ENCODE measurements at regions not wholly inside any gene's neighbourhood (a gene's known extent, or its start where the extent isn't known, plus 50 kb on each side); places are given as distances from the start of the nearest gene placed in this dataset.

GRCh38 chr18:57887543-57888383 lies 84.6 kb upstream of the ATP8B1 start:
- no peak overlapping the region for H3K4me3 ChIP-seq (replicated peaks in 1 of 2; ENCODE audit: low read depth in 1 of 2, low read length in 2 of 2)
- no peaks in the 10 kb centered on the region for H3K79me2 ChIP-seq (ENCODE audit: insufficient read depth, low read length)
- no peaks in the 10 kb centered on the region for H3K27me3 ChIP-seq (ENCODE audit: insufficient read depth, low read length)
- no peak overlapping the region for H2AFZ ChIP-seq (ENCODE audit: low read depth, low read length, poor library complexity, severe bottlenecking)
- H3K27ac ChIP-seq (ENCODE audit: low read depth, low read length), result no peak overlapping the region
- no peak overlapping the region for H3K4me2 ChIP-seq (ENCODE audit: low read length)
- BruUV-seq (replicated peaks), result no TSS peak
- ATAC-seq (no peak), DNase-seq (ENCODE audit: low read depth, low spot score) (no peak)
- H3K36me3 ChIP-seq (ENCODE audit: control insufficient read depth in 1 of 2, insufficient read depth in 2 of 2, low read length in 2 of 2), result no peaks in the 10 kb centered on the region
- H3K9me2 ChIP-seq (ENCODE audit: insufficient read depth), result no peaks in the 10 kb centered on the region
- no peak overlapping the region for H3K9ac ChIP-seq (ENCODE audit: low read length)
- ChIA-PET RAD21 (ENCODE audit: low non-redundant PET in 1 of 2, low total read pairs in 2 of 2, uncharacterized antibody in 2 of 2, unreplicated experiment in 2 of 2) (no interaction called here), POLR2A (no interaction called here), CTCF (no interaction called here)
- intact Hi-C loops (cut with micrococcal nuclease), result no loop called here
- H3K9me3 ChIP-seq (ENCODE audit: control insufficient read depth in 1 of 2, insufficient read depth in 1 of 2, low read depth in 1 of 2, low read length in 2 of 2), result peaks cover 7 to 8% of the 10 kb centered on the region in 2 experiments; a peak in 3 of 4 replicates
- no peaks in the 10 kb centered on the region for H3K4me1 ChIP-seq (ENCODE audit: control insufficient read depth in 1 of 2, insufficient read depth in 2 of 2, low read length in 2 of 2)
- TF ChIP-seq MAX (IDR thresholded peaks at IDR 0.05) (no peak), ATF3 (IDR thresholded peaks at IDR 0.05) (no peak)
- H4K20me1 ChIP-seq (ENCODE audit: insufficient read depth), result no peaks in the 10 kb centered on the region

GRCh38 chr18:57885931-57886330 lies 82.8 kb upstream of the ATP8B1 start:
- ATAC-seq (no peak), DNase-seq (ENCODE audit: low read depth, low spot score) (no peak)
- POLR2A ChIA-PET, result no interaction called here
- Histone ChIP-seq H3K4me1 (ENCODE audit: control insufficient read depth in 1 of 2, insufficient read depth in 2 of 2, low read length in 2 of 2) (peaks cover 0 to 2% of the 10 kb centered on the region in 2 experiments; a peak in 1 of 4 replicates), H3K9me2 (ENCODE audit: insufficient read depth) (no peaks in the 10 kb centered on the region), H3K36me3 (ENCODE audit: control insufficient read depth in 1 of 2, insufficient read depth in 2 of 2, low read length in 2 of 2) (no peaks in the 10 kb centered on the region), H3K4me2 (ENCODE audit: low read length) (no peak overlapping the region), H3K27me3 (ENCODE audit: insufficient read depth, low read length) (no peaks in the 10 kb centered on the region), H3K9me3 (ENCODE audit: control insufficient read depth in 1 of 2, insufficient read depth in 1 of 2, low read depth in 1 of 2, low read length in 2 of 2) (peaks cover 7 to 8% of the 10 kb centered on the region in 2 experiments; a peak in 3 of 4 replicates), H3K79me2 (ENCODE audit: insufficient read depth, low read length) (no peaks in the 10 kb centered on the region), H3K4me3 (replicated peaks in 1 of 2; ENCODE audit: low read depth in 1 of 2, low read length in 2 of 2) (no peak overlapping the region), H4K20me1 (ENCODE audit: insufficient read depth) (no peaks in the 10 kb centered on the region), H3K27ac (ENCODE audit: low read depth, low read length) (no peak overlapping the region), H2AFZ (ENCODE audit: low read depth, low read length, poor library complexity, severe bottlenecking) (no peak overlapping the region), H3K9ac (ENCODE audit: low read length) (no peak overlapping the region)
- CTCF ChIA-PET, result no interaction called here
- RAD21 ChIA-PET (ENCODE audit: low non-redundant PET in 1 of 2, low total read pairs in 2 of 2, uncharacterized antibody in 2 of 2, unreplicated experiment in 2 of 2), result no interaction called here
- BruUV-seq (replicated peaks), result no TSS peak
- intact Hi-C loops (cut with micrococcal nuclease), result no loop called here
- TF ChIP-seq JUND (IDR thresholded peaks at IDR 0.05) (no peak), REST (IDR thresholded peaks at IDR 0.05; ENCODE audit: low read depth) (no peak), ELF1 (IDR thresholded peaks at IDR 0.05; ENCODE audit: borderline replicate concordance, low read depth) (no peak), POLR2A (IDR thresholded peaks at IDR 0.05; ENCODE audit: borderline replicate concordance, extremely low read depth, insufficient read depth, insufficient read length) (no peak), CEBPB (IDR thresholded peaks at IDR 0.05; ENCODE audit: low read depth) (no peak), ZFX (IDR thresholded peaks at IDR 0.05) (no peak), EZH2phosphoT487 (IDR thresholded peaks at IDR 0.05; ENCODE audit: borderline replicate concordance) (no peak), MAX (IDR thresholded peaks at IDR 0.05) (no peak), CTCF (IDR thresholded peaks at IDR 0.05 in 2 of 3, conservative IDR thresholded peaks at IDR 0.05 in 1 of 3; ENCODE audit: borderline replicate concordance in 1 of 3, insufficient read depth in 1 of 3, low read depth in 2 of 3, low read length in 2 of 3) (no peak), TCF7L2 (IDR thresholded peaks at IDR 0.05; ENCODE audit: borderline replicate concordance, extremely low read depth, insufficient read depth, insufficient read length) (no peak), POLR2AphosphoS5 (IDR thresholded peaks at IDR 0.05; ENCODE audit: low read depth, low read length) (no peak), ATF3 (IDR thresholded peaks at IDR 0.05) (no peak)
